Activated T-cell treated with anti-CD3 and anti-CD28 coated beads for 24 hours (primary cell): ENCODE measurements at regions not wholly inside any gene's neighbourhood (a gene's known extent, or its start where the extent isn't known, plus 50 kb on each side); places are given as distances from the start of the nearest gene placed in this dataset.

Experiments
- DNase-seq: peaks from one replicate; pipeline ENCODE4 v3.0.0-alpha.2; 2020; ENCODE audit warnings: low read depth

GRCh38 chr13:73704587-73704986 lies 429.6 kb downstream of the KLF12 start:
- no peak for DNase-seq

GRCh38 chr13:73703606-73704005 lies 430.6 kb downstream of the KLF12 start:
- no peak for DNase-seq

- peak; percentile 26 for DNase-seq
Observed at GRCh38 chr13:73702419-73703071, 431.7 kb downstream of the KLF12 start.

GRCh38 chr13:73701160-73701559 lies 433.0 kb downstream of the KLF12 start:
- DNase-seq = no peak

- DNase-seq = no peak
Observed at GRCh38 chr13:73698859-73699258, 435.3 kb downstream of the KLF12 start.

GRCh38 chr13:73697166-73697565 lies 437.0 kb downstream of the KLF12 start:
- no peak for DNase-seq

- DNase-seq = no peak
Observed at GRCh38 chr13:73696713-73697112, 437.5 kb downstream of the KLF12 start.

GRCh38 chr13:73696271-73696670 lies 437.9 kb downstream of the KLF12 start:
- no peak for DNase-seq

GRCh38 chr13:73695325-73695724 lies 438.9 kb downstream of the KLF12 start:
- no peak for DNase-seq

- DNase-seq = no peak
Observed at GRCh38 chr13:73693215-73693614, 441.0 kb downstream of the KLF12 start.

GRCh38 chr13:73691891-73692290 lies 442.3 kb downstream of the KLF12 start:
- DNase-seq = no peak

GRCh38 chr13:73687929-73688328 lies 446.3 kb downstream of the KLF12 start:
- DNase-seq = no peak

GRCh38 chr13:73687087-73687486 lies 447.1 kb downstream of the KLF12 start:
- no peak for DNase-seq

GRCh38 chr13:73684750-73685149 lies 449.5 kb downstream of the KLF12 start:
- DNase-seq = no peak

GRCh38 chr13:73684286-73684685 lies 449.9 kb downstream of the KLF12 start:
- no peak for DNase-seq

GRCh38 chr13:73683746-73684145 lies 450.5 kb downstream of the KLF12 start:
- no peak for DNase-seq

- no peak for DNase-seq
Observed at GRCh38 chr13:73681779-73682178, 452.4 kb downstream of the KLF12 start.

- DNase-seq = no peak
Observed at GRCh38 chr13:73681015-73681414, 453.2 kb downstream of the KLF12 start.

- no peak for DNase-seq
Observed at GRCh38 chr13:73677048-73677601, 457.1 kb downstream of the KLF12 start.

- no peak for DNase-seq
Observed at GRCh38 chr13:73676550-73677047, 457.6 kb downstream of the KLF12 start.

GRCh38 chr13:73675821-73676220 lies 458.4 kb downstream of the KLF12 start:
- DNase-seq = no peak

GRCh38 chr13:73674570-73674969 lies 459.6 kb downstream of the KLF12 start:
- no peak for DNase-seq

GRCh38 chr13:73673931-73674330 lies 460.3 kb downstream of the KLF12 start:
- DNase-seq = no peak

GRCh38 chr13:73672492-73672891 lies 461.7 kb downstream of the KLF12 start:
- DNase-seq = no peak
